ENCODE measurements at regions not wholly inside any gene's neighbourhood (a gene's known extent, or its start where the extent isn't known, plus 50 kb on each side); places are given as distances from the start of the nearest gene placed in this dataset.

GRCh38 chr2:66137606-66138130 lies 297.3 kb upstream of the MEIS1 start:
- FAIRE-seq (no peak), DNase-seq (ENCODE audit: insufficient read length, low spot score) (no peak)
- no peak for TF ChIP-seq POLR2A (IDR thresholded peaks at IDR 0.05; ENCODE audit: low read depth, low read length)

- TF ChIP-seq POLR2A (IDR thresholded peaks at IDR 0.05; ENCODE audit: low read depth, low read length): no peak
- no peak for FAIRE-seq
- DNase-seq (ENCODE audit: insufficient read length, low spot score): no peak
Observed at GRCh38 chr2:66134138-66134701, 300.7 kb upstream of the MEIS1 start.

- no peak for FAIRE-seq
- TF ChIP-seq POLR2A (IDR thresholded peaks at IDR 0.05; ENCODE audit: low read depth, low read length): no peak
Observed at GRCh38 chr2:66127656-66128055, 307.3 kb upstream of the MEIS1 start.

GRCh38 chr2:66127061-66127460 lies 307.9 kb upstream of the MEIS1 start:
- FAIRE-seq (no peak), DNase-seq (ENCODE audit: insufficient read length, low spot score) (no peak)
- TF ChIP-seq POLR2A (IDR thresholded peaks at IDR 0.05; ENCODE audit: low read depth, low read length): no peak

More at GRCh38 chr2:66127656-66128055, 307.3 kb upstream of the MEIS1 start:
- no peak for DNase-seq (ENCODE audit: insufficient read length, low spot score)

GRCh38 chr2:66125951-66126350 lies 309.0 kb upstream of the MEIS1 start:
- no peak for TF ChIP-seq POLR2A (IDR thresholded peaks at IDR 0.05; ENCODE audit: low read depth, low read length)
- DNase-seq (ENCODE audit: insufficient read length, low spot score) (no peak), FAIRE-seq (no peak)

GRCh38 chr2:66122516-66122915 lies 312.4 kb upstream of the MEIS1 start:
- no peak for FAIRE-seq
- no peak for DNase-seq (ENCODE audit: insufficient read length, low spot score)
- no peak for TF ChIP-seq POLR2A (IDR thresholded peaks at IDR 0.05; ENCODE audit: low read depth, low read length)

GRCh38 chr2:66121946-66122345 lies 313.0 kb upstream of the MEIS1 start:
- DNase-seq (ENCODE audit: insufficient read length, low spot score) (no peak), FAIRE-seq (no peak)
- TF ChIP-seq POLR2A (IDR thresholded peaks at IDR 0.05; ENCODE audit: low read depth, low read length): no peak

- DNase-seq (ENCODE audit: insufficient read length, low spot score) (no peak), FAIRE-seq (no peak)
- no peak for TF ChIP-seq POLR2A (IDR thresholded peaks at IDR 0.05; ENCODE audit: low read depth, low read length)
Observed at GRCh38 chr2:66113988-66114625, 320.8 kb upstream of the MEIS1 start.

- FAIRE-seq (no peak), DNase-seq (ENCODE audit: insufficient read length, low spot score) (no peak)
- TF ChIP-seq POLR2A (IDR thresholded peaks at IDR 0.05; ENCODE audit: low read depth, low read length): no peak
Observed at GRCh38 chr2:66111706-66112105, 323.2 kb upstream of the MEIS1 start.

- no peak for DNase-seq (ENCODE audit: insufficient read length, low spot score)
- no peak for FAIRE-seq
- TF ChIP-seq POLR2A (IDR thresholded peaks at IDR 0.05; ENCODE audit: low read depth, low read length): no peak
Observed at GRCh38 chr2:66110608-66111007, 324.3 kb upstream of the MEIS1 start.

GRCh38 chr2:66110086-66110485 lies 324.8 kb upstream of the MEIS1 start:
- TF ChIP-seq POLR2A (IDR thresholded peaks at IDR 0.05; ENCODE audit: low read depth, low read length): no peak
- DNase-seq (ENCODE audit: insufficient read length, low spot score): no peak
- no peak for FAIRE-seq

- no peak for TF ChIP-seq POLR2A (IDR thresholded peaks at IDR 0.05; ENCODE audit: low read depth, low read length)
- no peak for FAIRE-seq
- DNase-seq (ENCODE audit: insufficient read length, low spot score): no peak
Observed at GRCh38 chr2:66109419-66109818, 325.5 kb upstream of the MEIS1 start.

GRCh38 chr2:66105066-66105753 lies 329.7 kb upstream of the MEIS1 start:
- TF ChIP-seq POLR2A (IDR thresholded peaks at IDR 0.05; ENCODE audit: low read depth, low read length): no peak
- FAIRE-seq (no peak), DNase-seq (ENCODE audit: insufficient read length, low spot score) (no peak)

- no peak for TF ChIP-seq POLR2A (IDR thresholded peaks at IDR 0.05; ENCODE audit: low read depth, low read length)
- no peak for FAIRE-seq
- no peak for DNase-seq (ENCODE audit: insufficient read length, low spot score)
Observed at GRCh38 chr2:66103581-66103980, 331.3 kb upstream of the MEIS1 start.

GRCh38 chr2:66101206-66101605 lies 333.7 kb upstream of the MEIS1 start:
- FAIRE-seq: no peak
- no peak for DNase-seq (ENCODE audit: insufficient read length, low spot score)

More at GRCh38 chr2:66101206-66101605, 333.7 kb upstream of the MEIS1 start:
- no peak for TF ChIP-seq POLR2A (IDR thresholded peaks at IDR 0.05; ENCODE audit: low read depth, low read length)
